Endothelial cell of umbilical vein (primary cell): ENCODE measurements at regions not wholly inside any gene's neighbourhood (a gene's known extent, or its start where the extent isn't known, plus 50 kb on each side); places are given as distances from the start of the nearest gene placed in this dataset.

Experiments used
- BruUV-seq: library from RNA; stranded (reverse); fragments of 400-500 nt; replicated peaks from 2 replicates; lab custom pipeline; 2021; lab: Mats Ljungman, UMichigan
- CTCF ChIA-PET: fragments of 300-600, 350-600 bp; sonication (Branson Sonifier 250); formaldehyde crosslinking; loops from one replicate; lab custom pipeline; 2021; ENCODE audit warnings: antibody characterized with exemption, inconsistent platforms; lab: Charles Lee
- POLR2A ChIA-PET: fragments of 300-600, 350-600 bp; sonication (Branson Sonifier 250); formaldehyde crosslinking; loops from one replicate; lab custom pipeline; 2021; ENCODE audit warnings: antibody characterized with exemption, inconsistent platforms; lab: Charles Lee
- DNase-seq: peaks from one replicate; pipeline ENCODE4 v3.0.0-alpha.2; 2011; ENCODE audit warnings: low read depth, low spot score
- FAIRE-seq: peaks from 2 replicates; lab custom pipeline; 2011; peaks lifted over from hg19 to GRCh38; lab: Jason Lieb, UNC
- H2AFZ ChIP-seq: 2 replicates; pipeline ENCODE4 v1.6.0; 2012; ENCODE audit warnings: low read depth, low read length, control low read depth, inconsistent platforms
- H3K27ac ChIP-seq: 2 replicates; pipeline ENCODE4 v1.5.1; 2011; ENCODE audit warnings: low read depth, mild to moderate bottlenecking, control low read depth, low read length, moderate library complexity; ENCODE audit not compliant: insufficient read depth
- H3K27me3 ChIP-seq, 2 experiments: 2 replicates each; pipeline versions ENCODE4 v1.6.0 to v1.6.1; 2011; ENCODE audit warnings: low read length in 2 of 2, mixed read lengths in 1 of 2; ENCODE audit not compliant: control insufficient read depth in 2 of 2, insufficient read depth in 2 of 2
- H3K36me3 ChIP-seq, 2 experiments: 2 replicates in 1 of 2; 3 replicates in 1 of 2; pipeline ENCODE4 v1.5.1; 2011; ENCODE audit warnings: low read length in 2 of 2, mild to moderate bottlenecking in 1 of 2, moderate library complexity in 1 of 2; ENCODE audit not compliant: control insufficient read depth in 2 of 2, insufficient read depth in 2 of 2; ENCODE audit errors: extremely low read depth in 1 of 2
- H3K4me1 ChIP-seq: 3 replicates; pipeline ENCODE4 v1.5.1; 2011; ENCODE audit warnings: mild to moderate bottlenecking, low read length; ENCODE audit not compliant: control insufficient read depth, insufficient read depth; ENCODE audit errors: extremely low read depth
- H3K4me2 ChIP-seq: 2 replicates; pipeline ENCODE4 v1.6.1; 2011; ENCODE audit warnings: low read length, control low read depth, mixed read lengths; ENCODE audit not compliant: insufficient read depth
- H3K4me3 ChIP-seq, 3 experiments: fragments of 200-600 bp in 1 of 3; sonication (generic), shearing (Covaris generic) in 1 of 3; replicated peaks in 1 of 3; 2 replicates each; pipeline ENCODE4 v1.5.1; 2011 to 2016; ENCODE audit warnings: control low read depth in 3 of 3, low read length in 3 of 3, mild to moderate bottlenecking in 2 of 3, inconsistent platforms in 1 of 3, low read depth in 1 of 3, moderate library complexity in 1 of 3; ENCODE audit not compliant: insufficient read depth in 1 of 3
- H3K79me2 ChIP-seq: 2 replicates; pipeline ENCODE4 v1.6.0; 2012; ENCODE audit warnings: low read length, inconsistent platforms; ENCODE audit not compliant: control insufficient read depth, insufficient read depth
- H3K9ac ChIP-seq: replicated peaks from 2 replicates; pipeline ENCODE3; 2011; ENCODE audit warnings: low read length, control low read depth; ENCODE audit not compliant: insufficient read depth; ENCODE audit errors: extremely low read depth
- H3K9me1 ChIP-seq: replicated peaks from 3 replicates; pipeline ENCODE4 v1.6.0; 2011; ENCODE audit warnings: mild to moderate bottlenecking, low read length; ENCODE audit not compliant: control insufficient read depth, insufficient read depth; ENCODE audit errors: extremely low read depth
- H3K9me3 ChIP-seq: replicated peaks from 2 replicates; pipeline ENCODE4 v1.5.1; 2012; ENCODE audit warnings: low read length, inconsistent platforms; ENCODE audit not compliant: control insufficient read depth, insufficient read depth
- H4K20me1 ChIP-seq: replicated peaks from 2 replicates; pipeline ENCODE3; 2011; ENCODE audit warnings: mild to moderate bottlenecking, low read length; ENCODE audit not compliant: control insufficient read depth, insufficient read depth; ENCODE audit errors: extremely low read depth
- EZH2 ChIP-seq: IDR thresholded peaks from 2 replicates; pipeline ENCODE4 v1.6.1; 2012; ENCODE audit warnings: borderline replicate concordance, low read depth, mild to moderate bottlenecking, moderate library complexity, low read length, inconsistent platforms; ENCODE audit not compliant: severe bottlenecking
- FOS ChIP-seq: IDR thresholded peaks from 2 replicates; pipeline ENCODE4 v1.6.1; 2011; ENCODE audit warnings: mild to moderate bottlenecking, low read length, moderate library complexity, borderline replicate concordance; ENCODE audit not compliant: insufficient read depth
- GATA2 ChIP-seq: IDR thresholded peaks from 2 replicates; pipeline ENCODE4 v1.7.0; 2011; ENCODE audit warnings: low read depth, mild to moderate bottlenecking, moderate library complexity, mixed read lengths, low read length; ENCODE audit not compliant: insufficient read length, insufficient read depth
- JUN ChIP-seq: IDR thresholded peaks from 2 replicates; pipeline ENCODE4 v1.6.1; 2011; ENCODE audit warnings: borderline replicate concordance, low read depth; ENCODE audit not compliant: insufficient read length, insufficient read depth
- MYC ChIP-seq: IDR thresholded peaks from one replicate; pipeline ENCODE4 v1.6.1; 2011; ENCODE audit warnings: mild to moderate bottlenecking, low read depth, low read length
- POLR2A ChIP-seq: IDR thresholded peaks from 2 replicates; pipeline ENCODE4 v1.6.1; 2012; ENCODE audit warnings: low read depth, mild to moderate bottlenecking, control low read depth, low read length
- POLR2AphosphoS5 ChIP-seq: IDR thresholded peaks from 2 replicates; pipeline ENCODE4 v1.6.1; 2012; ENCODE audit warnings: low read depth, mild to moderate bottlenecking, control low read depth, low read length, moderate library complexity; ENCODE audit not compliant: insufficient read depth
- dilution Hi-C: fragments of 300-500 bp; cut with MboI; formaldehyde crosslinking; loops from one replicate; pipeline ENCODE4 v1.15.0; 2019; ENCODE audit warnings: low sequenced_read_pairs; ENCODE audit not compliant: extremely low pct_ligation_motif_present
- intact Hi-C: fragments of 100-400 bp; cut with micrococcal nuclease; formaldehyde crosslinking; loops from one replicate; pipeline ENCODE4 v1.10.0; 2022
- TF ChIP-seq, protein P1 (sequence below): IDR thresholded peaks from 2 replicates; pipeline ENCODE4 v1.6.1; 2011; ENCODE audit not compliant: insufficient read depth, insufficient read length

DNA sequence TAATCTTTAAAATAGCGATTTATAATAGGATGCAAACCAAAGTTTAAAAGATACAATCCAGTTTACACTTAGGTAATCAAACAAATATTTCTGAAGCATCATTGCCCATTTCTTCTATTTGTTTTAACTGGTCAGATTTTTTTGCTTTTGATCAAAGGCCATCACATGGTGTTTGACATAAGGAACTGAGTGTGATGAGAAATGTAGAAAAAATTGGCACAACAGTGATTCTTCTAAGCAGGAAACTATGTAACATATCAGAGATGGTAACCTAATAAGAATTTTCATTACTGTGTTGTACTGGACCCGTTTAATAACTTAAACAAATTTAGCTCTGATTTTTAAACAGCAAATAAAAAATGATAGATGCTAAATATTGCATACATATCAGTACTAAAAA lies 644.7 kb upstream of the KLF12 start:
- H3K27me3 ChIP-seq, result no peaks in the 10 kb centered on the region
- CTCF ChIA-PET, result interaction anchor here (1.0 kb wide), 1 partner anchor 14 kb away, joined by 4 read pairs; no protein-coding TSS in a partner anchor

DNA sequence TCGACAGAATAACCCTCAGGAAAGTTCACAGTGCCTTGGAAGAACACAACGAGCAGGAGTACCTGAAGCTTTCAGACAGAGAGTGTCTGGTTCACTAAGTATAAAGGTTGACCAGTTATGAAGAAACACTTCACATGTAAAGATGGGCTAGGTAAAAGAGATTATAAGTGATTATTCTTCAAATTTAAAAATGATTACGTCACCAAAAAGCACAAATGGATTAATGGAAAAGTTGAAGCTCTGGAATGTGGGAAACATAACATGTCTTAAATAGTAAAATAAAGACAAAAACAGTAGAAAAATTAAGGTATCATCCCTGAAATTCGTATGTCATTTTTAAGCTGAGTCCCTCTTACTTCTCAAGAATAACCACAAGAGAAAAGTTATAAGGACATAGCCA lies 643.9 kb upstream of the KLF12 start:
- FAIRE-seq (no peak), DNase-seq (no peak)
- Histone ChIP-seq H3K9me3 (no peaks in the 10 kb centered on the region), H2AFZ (no peak overlapping the region), H3K4me3 (no peak overlapping the region), H3K9me1 (no peaks in the 10 kb centered on the region), H3K4me1 (no peaks in the 10 kb centered on the region), H3K9ac (no peak overlapping the region), H3K4me2 (no peak overlapping the region), H4K20me1 (no peaks in the 10 kb centered on the region), H3K27me3 (no peaks in the 10 kb centered on the region), H3K27ac (no peak overlapping the region), H3K79me2 (no peaks in the 10 kb centered on the region), H3K36me3 (no peaks in the 10 kb centered on the region)
- BruUV-seq, result no TSS peak
- ChIA-PET POLR2A (no interaction called here), CTCF (interaction anchor here (0.5 to 1.3 kb wide), 3 partner anchors 9 to 116 kb away, joined by 3 to 5 read pairs (median 4); no protein-coding TSS in a partner anchor)
- TF ChIP-seq FOS (no peak), POLR2AphosphoS5 (no peak), EZH2 (no peak), POLR2A (no peak), MYC (no peak), GATA2 (no peak), JUN (no peak)
- TF ChIP-seq, protein P1, sequence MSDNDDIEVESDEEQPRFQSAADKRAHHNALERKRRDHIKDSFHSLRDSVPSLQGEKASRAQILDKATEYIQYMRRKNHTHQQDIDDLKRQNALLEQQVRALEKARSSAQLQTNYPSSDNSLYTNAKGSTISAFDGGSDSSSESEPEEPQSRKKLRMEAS, result no peak
- intact Hi-C loops, result loop anchor here (10.0 kb wide), 1 partner anchor 327 kb away; no protein-coding TSS in a partner anchor
- dilution Hi-C loops, result no loop called here

More for the DNA sequence above, 644.7 kb upstream of the KLF12 start:
- no peaks in the 10 kb centered on the region for H3K9me3 ChIP-seq
- dilution Hi-C loops, result no loop called here
- H3K4me3 ChIP-seq, result no peak overlapping the region
- no peak for FAIRE-seq
- H3K36me3 ChIP-seq, result no peaks in the 10 kb centered on the region
- H3K4me1 ChIP-seq, result no peaks in the 10 kb centered on the region
- H4K20me1 ChIP-seq, result no peaks in the 10 kb centered on the region
- POLR2A ChIA-PET, result no interaction called here
- intact Hi-C loops, result loop anchor here (10.0 kb wide), 1 partner anchor 326 kb away; no protein-coding TSS in a partner anchor
- no peaks in the 10 kb centered on the region for H3K9me1 ChIP-seq
- no TSS peak for BruUV-seq
- H3K79me2 ChIP-seq, result no peaks in the 10 kb centered on the region
- H2AFZ ChIP-seq, result no peak overlapping the region
- no peak overlapping the region for H3K27ac ChIP-seq
- no peak overlapping the region for H3K4me2 ChIP-seq
- no peak overlapping the region for H3K9ac ChIP-seq
- no peak for DNase-seq
- TF ChIP-seq MYC, result no peak
- TF ChIP-seq POLR2AphosphoS5, result no peak
- no peak for TF ChIP-seq FOS
